Common myeloid progenitor, CD34-positive (primary cell): ENCODE measurements at regions not wholly inside any gene's neighbourhood (a gene's known extent, or its start where the extent isn't known, plus 50 kb on each side); places are given as distances from the start of the nearest gene placed in this dataset.

ENCODE experiments used
- CTCF ChIA-PET: fragments of 350-600 bp; sonication (Branson Sonifier 250); formaldehyde crosslinking; loops from one replicate; lab custom pipeline; 2021; ENCODE audit warnings: antibody characterized with exemption; lab: Charles Lee
- POLR2A ChIA-PET: fragments of 350-600 bp; sonication (Branson Sonifier 250); formaldehyde crosslinking; loops from one replicate; lab custom pipeline; 2021; ENCODE audit warnings: antibody characterized with exemption; lab: Charles Lee
- DNase-seq, 3 donors: peaks; one replicate each; pipeline versions ENCODE4 v3.0.0 to v3.0.0-alpha.2; 2013
- H3K27ac ChIP-seq, 2 experiments: 1 replicate in 1 of 2; 2 replicates in 1 of 2; pipeline ENCODE4 v1.7.0; 2013; ENCODE audit warnings: inconsistent platforms in 2 of 2, low read length in 2 of 2, mild to moderate bottlenecking in 2 of 2, low read depth in 1 of 2, moderate library complexity in 1 of 2; ENCODE audit not compliant: severe bottlenecking in 2 of 2, insufficient read depth in 1 of 2, poor library complexity in 1 of 2
- H3K27me3 ChIP-seq, 5 experiments: replicated peaks in 2 of 5; 1 replicate in 3 of 5; 2 replicates in 2 of 5; pipeline versions ENCODE4 v1.6.1 to v1.7.0; 2013; ENCODE audit warnings: low read length in 4 of 5, mild to moderate bottlenecking in 2 of 5, moderate library complexity in 2 of 5, inconsistent platforms in 1 of 5; ENCODE audit not compliant: insufficient read depth in 5 of 5, control insufficient read depth in 4 of 5
- H3K36me3 ChIP-seq, 4 experiments: 1 replicate in 2 of 4; 2 replicates in 2 of 4; pipeline versions ENCODE4 v1.6.1 to v1.7.0; 2013; ENCODE audit warnings: low read length in 3 of 4, control low read depth in 1 of 4, mild to moderate bottlenecking in 1 of 4; ENCODE audit not compliant: control insufficient read depth in 4 of 4, insufficient read depth in 4 of 4
- H3K4me1 ChIP-seq, 4 experiments: 1 replicate in 3 of 4; 2 replicates in 1 of 4; pipeline versions ENCODE4 v1.6.1 to v1.7.1; 2013; ENCODE audit warnings: low read length in 3 of 4, mild to moderate bottlenecking in 3 of 4, control low read depth in 1 of 4, inconsistent platforms in 1 of 4, moderate library complexity in 1 of 4; ENCODE audit not compliant: control insufficient read depth in 4 of 4, insufficient read depth in 4 of 4; ENCODE audit errors: control extremely low read depth in 1 of 4
- H3K4me3 ChIP-seq, 7 experiments: 1 replicate in 4 of 7; 2 replicates in 3 of 7; pipeline versions ENCODE4 v1.5.1 to v1.7.0; 2013; ENCODE audit warnings: mild to moderate bottlenecking in 7 of 7, low read length in 6 of 7, moderate library complexity in 6 of 7, inconsistent platforms in 2 of 7, low read depth in 2 of 7, control low read depth in 1 of 7; ENCODE audit not compliant: insufficient read depth in 4 of 7, control insufficient read depth in 1 of 7; ENCODE audit errors: extremely low read depth in 1 of 7
- H3K9me3 ChIP-seq, 5 experiments: 1 replicate in 4 of 5; 2 replicates in 1 of 5; pipeline versions ENCODE4 v1.6.1 to v1.7.1; 2013; ENCODE audit warnings: low read length in 4 of 5, mild to moderate bottlenecking in 2 of 5, inconsistent platforms in 1 of 5, low read depth in 1 of 5, moderate library complexity in 1 of 5; ENCODE audit not compliant: control insufficient read depth in 4 of 5, insufficient read depth in 2 of 5; ENCODE audit errors: control extremely low read depth in 1 of 5
- WGBS: methylation state at CpG from one replicate; pipeline ENCODE4 v1.1.5; 2013; ENCODE audit not compliant: insufficient coverage; 5-methylcytosine and 5-hydroxymethylcytosine counted together

GRCh38 chr5:159385536-159385935, 55.2 kb upstream of the IL12B start:
- Histone ChIP-seq H3K9me3 (peaks cover 3 to 45% (median 20%) of the 10 kb centered on the region in 5 experiments), H3K4me1 (no peaks in the 10 kb centered on the region), H3K4me3 (no peak overlapping the region), H3K27ac (no peak overlapping the region), H3K27me3 (no peaks in the 10 kb centered on the region), H3K36me3 (no peaks in the 10 kb centered on the region)
- CTCF ChIA-PET: no interaction called here
- POLR2A ChIA-PET: no interaction called here
- no peak for DNase-seq

- Histone ChIP-seq H3K4me1 (no peaks in the 10 kb centered on the region), H3K9me3 (peaks cover 3 to 39% (median 18%) of the 10 kb centered on the region in 5 experiments), H3K27ac (no peak overlapping the region), H3K36me3 (no peaks in the 10 kb centered on the region), H3K4me3 (no peak overlapping the region), H3K27me3 (no peaks in the 10 kb centered on the region)
- POLR2A ChIA-PET: no interaction called here
- peak in 2 of 3 donors; percentile 18 to 19 for DNase-seq
- CTCF ChIA-PET: no interaction called here
Observed at GRCh38 chr5:159386028-159386711, 55.9 kb upstream of the IL12B start.

GRCh38 chr5:159392871-159393270, 62.6 kb upstream of the IL12B start:
- ChIA-PET CTCF (interaction anchor here (0.7 to 1.1 kb wide), 2 partner anchors 52 to 340 kb away, joined by 3 to 4 read pairs; no protein-coding TSS in a partner anchor), POLR2A (no interaction called here)
- Histone ChIP-seq H3K4me3 (no peak overlapping the region), H3K27me3 (no peaks in the 10 kb centered on the region), H3K27ac (no peak overlapping the region), H3K4me1 (peaks cover 7 to 22% (median 17%) of the 10 kb centered on the region in 4 experiments), H3K36me3 (no peaks in the 10 kb centered on the region), H3K9me3 (peaks cover 0 to 6% (median 3%) of the 10 kb centered on the region in 5 experiments)
- no peak for DNase-seq
- WGBS: no CpG with 5 or more reads among the region's 2 CpGs

- Histone ChIP-seq H3K36me3 (no peaks in the 10 kb centered on the region), H3K27me3 (no peaks in the 10 kb centered on the region), H3K27ac (no peak overlapping the region), H3K4me3 (no peak overlapping the region), H3K4me1 (peaks cover 7 to 24% (median 17%) of the 10 kb centered on the region in 4 experiments), H3K9me3 (peaks cover 0 to 6% (median 0%) of the 10 kb centered on the region in 5 experiments)
- ChIA-PET POLR2A (no interaction called here), CTCF (interaction anchor here (0.7 to 1.2 kb wide), 3 partner anchors 9 to 51 kb away, joined by 3 read pairs; no protein-coding TSS in a partner anchor)
- 11% methylated on average over 3 of the region's 5 CpGs for WGBS
- DNase-seq: peak; percentile 54 to 93 (median 89)
Observed at GRCh38 chr5:159393854-159394274, 63.6 kb upstream of the IL12B start.

- no peak for DNase-seq
- peaks cover 7 to 24% (median 17%) of the 10 kb centered on the region in 4 experiments for H3K4me1 ChIP-seq
- H3K27ac ChIP-seq: no peak overlapping the region
- no peak overlapping the region for H3K4me3 ChIP-seq
- no peaks in the 10 kb centered on the region for H3K9me3 ChIP-seq
- no peaks in the 10 kb centered on the region for H3K36me3 ChIP-seq
- no peaks in the 10 kb centered on the region for H3K27me3 ChIP-seq
- 100% methylated on average over 1 of the region's 3 CpGs for WGBS
- POLR2A ChIA-PET: no interaction called here
- CTCF ChIA-PET: interaction anchor here (1.2 kb wide), 1 partner anchor 11 kb away, joined by 3 read pairs; no protein-coding TSS in a partner anchor
Observed at GRCh38 chr5:159395202-159395601, 64.9 kb upstream of the IL12B start.

GRCh38 chr5:159398936-159399335, 68.6 kb upstream of the IL12B start:
- Histone ChIP-seq H3K4me1 (peaks cover 0 to 13% (median 5%) of the 10 kb centered on the region in 4 experiments), H3K27me3 (no peaks in the 10 kb centered on the region), H3K4me3 (no peak overlapping the region), H3K9me3 (no peaks in the 10 kb centered on the region), H3K27ac (no peak overlapping the region), H3K36me3 (no peaks in the 10 kb centered on the region)
- ChIA-PET CTCF (interaction anchor here (1.1 to 1.5 kb wide), 3 partner anchors 11 to 38 kb away, joined by 3 read pairs; no protein-coding TSS in a partner anchor), POLR2A (no interaction called here)
- WGBS: 83% methylated on average over 2 of the region's 3 CpGs
- DNase-seq: no peak

- H3K36me3 ChIP-seq: no peaks in the 10 kb centered on the region
- no peaks in the 10 kb centered on the region for H3K27me3 ChIP-seq
- no peak overlapping the region for H3K4me3 ChIP-seq
- CTCF ChIA-PET: no interaction called here
- no peak for DNase-seq
- 91% methylated on average over 1 of the region's 3 CpGs for WGBS
- no peak overlapping the region for H3K27ac ChIP-seq
- H3K4me1 ChIP-seq: peaks cover 0 to 12% (median 7%) of the 10 kb centered on the region in 4 experiments
- POLR2A ChIA-PET: interaction anchor here (0.5 kb wide), 1 partner anchor 111 kb away, joined by 3 read pairs; no protein-coding TSS in a partner anchor
- H3K9me3 ChIP-seq: no peaks in the 10 kb centered on the region
Observed at GRCh38 chr5:159400476-159400875, 70.2 kb upstream of the IL12B start.
